ENCODE measurements at regions not wholly inside any gene's neighbourhood (a gene's known extent, or its start where the extent isn't known, plus 50 kb on each side); places are given as distances from the start of the nearest gene placed in this dataset.

DNA sequence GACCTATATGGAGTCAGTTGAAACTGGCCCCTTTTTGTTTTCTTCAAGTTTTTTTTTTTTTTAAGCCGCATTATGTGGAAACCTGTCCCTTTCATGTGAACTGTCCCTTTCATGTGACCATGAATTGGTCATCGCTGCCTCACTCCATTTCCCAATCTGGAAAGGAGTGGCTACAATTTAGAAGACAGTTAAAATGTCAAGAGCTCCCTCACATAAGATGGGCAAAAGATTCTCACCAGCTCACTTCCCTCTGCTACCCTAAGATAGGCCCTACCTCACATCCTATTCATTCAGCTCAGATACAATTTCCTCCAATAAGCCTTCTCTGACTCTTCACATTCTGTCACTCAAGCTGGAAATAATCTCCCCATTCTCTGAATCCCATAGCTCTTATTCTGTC, 111.3 kb upstream of the BCL6 start:
- no peak for TF ChIP-seq ZNF217 (IDR thresholded peaks at IDR 0.05)
- no peak for TF ChIP-seq POLR2A (IDR thresholded peaks at IDR 0.05; ENCODE audit: low read depth, low read length)
